ENCODE measurements at regions not wholly inside any gene's neighbourhood (a gene's known extent, or its start where the extent isn't known, plus 50 kb on each side); places are given as distances from the start of the nearest gene placed in this dataset.
A peak's percentile ranks its signal among the peaks of the same experiment; 100 is the strongest.

DNA sequence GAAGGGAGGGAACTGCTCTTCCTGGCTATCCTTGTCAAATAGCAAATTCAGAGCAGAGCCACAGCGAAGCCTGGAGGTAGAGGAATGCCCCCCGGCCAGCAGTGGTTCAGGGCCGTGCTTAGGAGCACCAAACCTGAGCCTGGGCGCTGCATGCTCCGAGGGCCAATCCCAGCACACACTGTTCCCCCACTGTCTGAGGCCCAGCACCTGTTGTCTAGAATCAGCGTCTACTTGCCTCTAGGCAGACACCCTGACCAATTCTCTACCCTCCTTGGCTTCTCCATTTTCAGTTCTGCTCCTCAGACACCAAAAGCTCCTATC is 177.6 kb upstream of the PKDCC start:
- Histone ChIP-seq H3K4me3 (ENCODE audit: low read depth in 1 of 3, low read length in 3 of 3) (no peak overlapping the region), H3K9me3 (ENCODE audit: control insufficient read depth in 2 of 2, insufficient read depth in 1 of 2, low read depth in 1 of 2, low read length in 1 of 2) (no peaks in the 10 kb centered on the region), H3K36me3 (ENCODE audit: control insufficient read depth in 3 of 3, insufficient read depth in 2 of 3, low read depth in 1 of 3, low read length in 3 of 3) (no peaks in the 10 kb centered on the region), H3K27me3 (ENCODE audit: control insufficient read depth in 3 of 3, insufficient read depth in 3 of 3, low read length in 3 of 3) (no peaks in the 10 kb centered on the region), H3K27ac (ENCODE audit: low read depth in 1 of 3, low read length in 2 of 3) (no peak overlapping the region), H3K4me1 (ENCODE audit: control insufficient read depth in 3 of 3, insufficient read depth in 2 of 3, low read depth in 1 of 3, low read length in 2 of 3) (peaks cover 0 to 26% (median 0%) of the 10 kb centered on the region in 3 donors)
- 66 to 79% (median 78%) methylated on average over 6 of the region's 6 CpGs for WGBS, 3 donors
- DNase-seq, result no peak
- no peak for FAIRE-seq

DNA sequence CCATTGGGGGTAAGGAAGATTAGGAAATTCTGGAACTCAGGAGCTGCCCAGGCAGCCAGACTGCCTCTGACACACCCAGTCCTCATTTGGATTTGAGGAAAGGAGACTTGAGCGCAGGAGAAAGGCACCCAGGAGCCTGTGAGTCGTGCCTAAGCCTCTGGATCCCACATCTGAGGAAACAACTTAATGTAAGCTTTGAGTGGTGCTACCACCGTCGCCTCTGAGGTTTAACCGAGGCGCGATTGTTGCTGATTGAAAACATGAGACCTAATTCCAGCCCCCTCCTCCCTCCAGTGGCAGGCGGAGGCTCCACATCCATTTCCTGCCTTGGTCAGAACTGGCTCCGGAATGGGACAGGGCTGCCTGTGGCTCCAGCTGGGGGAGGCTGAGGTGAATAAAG is 176.7 kb upstream of the PKDCC start:
- no peaks in the 10 kb centered on the region for H3K36me3 ChIP-seq (ENCODE audit: control insufficient read depth in 3 of 3, insufficient read depth in 2 of 3, low read depth in 1 of 3, low read length in 3 of 3)
- 53 to 77% (median 71%) methylated on average over 9 of the region's 9 CpGs for WGBS, 3 donors
- DNase-seq (no peak), FAIRE-seq (no peak)
- H3K9me3 ChIP-seq (ENCODE audit: control insufficient read depth in 2 of 2, insufficient read depth in 1 of 2, low read depth in 1 of 2, low read length in 1 of 2), result no peaks in the 10 kb centered on the region
- no peak overlapping the region for H3K27ac ChIP-seq (ENCODE audit: low read depth in 1 of 3, low read length in 2 of 3)
- no peaks in the 10 kb centered on the region for H3K27me3 ChIP-seq (ENCODE audit: control insufficient read depth in 3 of 3, insufficient read depth in 3 of 3, low read length in 3 of 3)
- no peak overlapping the region for H3K4me3 ChIP-seq (ENCODE audit: low read depth in 1 of 3, low read length in 3 of 3)
- peaks cover 0 to 26% (median 0%) of the 10 kb centered on the region in 3 donors for H3K4me1 ChIP-seq (ENCODE audit: control insufficient read depth in 3 of 3, insufficient read depth in 2 of 3, low read depth in 1 of 3, low read length in 2 of 3)

DNA sequence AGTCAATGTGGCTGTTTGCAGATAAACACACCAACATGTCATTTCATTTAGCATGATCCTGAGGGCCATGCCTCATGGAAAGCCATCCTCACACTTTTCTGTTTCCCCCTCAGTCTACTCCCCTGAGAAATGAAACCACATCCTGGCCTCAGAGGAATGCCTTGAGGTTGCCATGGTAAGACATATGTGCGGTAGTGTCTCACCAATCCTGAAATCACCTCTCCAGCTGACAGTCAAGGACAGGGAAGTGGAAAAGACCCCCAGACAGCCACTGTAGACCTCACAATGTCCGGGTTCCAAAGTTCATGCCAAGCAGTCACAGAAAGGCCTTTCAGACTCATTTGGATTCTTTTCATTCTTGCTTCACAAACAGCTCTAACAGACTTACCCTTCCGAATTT is 175.2 kb upstream of the PKDCC start:
- Histone ChIP-seq H3K27ac (ENCODE audit: low read depth in 1 of 3, low read length in 2 of 3) (no peak overlapping the region), H3K9me3 (ENCODE audit: control insufficient read depth in 2 of 2, insufficient read depth in 1 of 2, low read depth in 1 of 2, low read length in 1 of 2) (no peaks in the 10 kb centered on the region), H3K27me3 (ENCODE audit: control insufficient read depth in 3 of 3, insufficient read depth in 3 of 3, low read length in 3 of 3) (no peaks in the 10 kb centered on the region), H3K36me3 (ENCODE audit: control insufficient read depth in 3 of 3, insufficient read depth in 2 of 3, low read depth in 1 of 3, low read length in 3 of 3) (no peaks in the 10 kb centered on the region), H3K4me1 (ENCODE audit: control insufficient read depth in 3 of 3, insufficient read depth in 2 of 3, low read depth in 1 of 3, low read length in 2 of 3) (peaks cover 0 to 26% (median 0%) of the 10 kb centered on the region in 3 donors), H3K4me3 (ENCODE audit: low read depth in 1 of 3, low read length in 3 of 3) (no peak overlapping the region)
- no peak for FAIRE-seq
- DNase-seq, result no peak
- WGBS, 3 donors, result 60 to 69% (median 62%) methylated on average over 3 of the region's 3 CpGs

DNA sequence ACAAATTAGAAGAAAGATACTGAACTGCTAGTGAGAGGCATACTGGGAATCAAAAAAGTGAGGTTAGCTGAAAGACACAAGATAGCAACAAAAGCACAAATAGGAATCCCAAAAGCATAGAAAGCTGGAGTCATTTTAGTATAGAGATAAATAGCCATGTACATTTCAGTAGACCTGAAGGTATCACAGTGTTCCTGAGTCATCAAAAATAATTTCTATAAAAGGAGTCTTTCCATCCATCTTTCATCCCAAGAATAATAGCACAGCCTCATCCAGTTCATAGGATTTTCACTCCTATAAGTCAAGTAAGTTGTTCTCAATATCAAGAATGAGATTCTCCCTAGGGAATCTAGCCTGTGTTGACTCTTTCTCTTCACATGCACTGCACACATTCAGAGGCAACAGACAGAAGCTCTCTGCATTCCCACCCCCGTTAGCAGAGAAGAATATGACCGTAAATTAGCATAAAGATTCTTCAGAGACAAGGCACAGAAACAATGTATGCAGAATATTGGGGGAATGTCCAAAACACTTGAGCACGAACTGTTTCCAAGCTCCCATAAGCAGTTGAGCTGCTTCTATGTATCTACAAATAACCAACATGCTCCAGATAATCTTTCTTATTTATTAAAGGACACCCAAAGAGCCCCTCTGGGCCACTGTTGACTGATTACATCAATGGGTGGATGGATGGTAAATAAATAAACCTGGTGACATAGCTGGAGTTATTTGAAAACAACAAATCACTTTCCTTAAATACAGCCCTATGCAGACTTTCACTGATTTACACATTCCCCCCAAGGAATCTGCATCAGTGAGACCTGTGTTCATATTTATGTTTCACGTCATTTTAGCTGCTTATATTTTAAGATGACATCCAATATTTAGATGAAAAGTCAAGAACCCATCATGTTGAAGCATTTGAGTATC is 174.5 kb upstream of the PKDCC start:
- FAIRE-seq, result no peak

DNA sequence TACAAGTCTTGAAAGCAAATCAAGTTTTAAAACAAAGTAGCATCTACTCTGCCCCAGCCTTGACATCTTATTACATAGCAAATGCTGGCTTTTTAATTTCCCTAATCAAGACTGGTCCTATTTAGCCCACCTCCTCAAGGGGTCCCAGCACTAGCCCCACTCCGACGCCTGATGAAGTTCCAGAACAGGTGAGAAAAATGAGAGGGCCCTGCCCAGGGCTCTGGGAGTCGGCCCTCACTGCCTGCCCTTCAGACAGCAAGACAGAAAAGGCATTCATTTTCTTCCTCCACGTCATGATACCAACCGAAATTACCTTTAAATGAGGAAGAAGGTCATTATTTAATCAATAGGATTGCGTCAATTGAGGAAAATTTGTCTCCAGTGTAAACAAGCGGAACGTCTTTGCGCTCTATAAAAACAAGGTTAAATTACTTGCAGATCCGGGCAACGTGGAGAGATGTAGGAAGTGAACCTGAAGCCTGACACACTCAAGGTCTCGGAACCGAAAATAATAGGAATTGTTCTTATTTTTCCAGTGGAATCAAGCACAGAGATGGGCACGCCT is 170.6 kb upstream of the PKDCC start:
- FAIRE-seq (no peak), DNase-seq (peak in 1 of 2 donors; percentile 56)
- H3K36me3 ChIP-seq (ENCODE audit: control insufficient read depth in 3 of 3, insufficient read depth in 2 of 3, low read depth in 1 of 3, low read length in 3 of 3), result no peaks in the 10 kb centered on the region
- peak overlapping the region in 1 of 3 donors; percentile 46 for H3K27ac ChIP-seq (ENCODE audit: low read depth in 1 of 3, low read length in 2 of 3)
- H3K4me1 ChIP-seq (ENCODE audit: control insufficient read depth in 3 of 3, insufficient read depth in 2 of 3, low read depth in 1 of 3, low read length in 2 of 3), result peaks cover 2 to 27% (median 10%) of the 10 kb centered on the region in 3 donors
- H3K4me3 ChIP-seq (ENCODE audit: low read depth in 1 of 3, low read length in 3 of 3), result no peak overlapping the region
- WGBS, 3 donors, result 24 to 62% (median 40%) methylated on average over 14 of the region's 14 CpGs
- H3K9me3 ChIP-seq (ENCODE audit: control insufficient read depth in 2 of 2, insufficient read depth in 1 of 2, low read depth in 1 of 2, low read length in 1 of 2), result no peaks in the 10 kb centered on the region
- no peaks in the 10 kb centered on the region for H3K27me3 ChIP-seq (ENCODE audit: control insufficient read depth in 3 of 3, insufficient read depth in 3 of 3, low read length in 3 of 3)

More for the DNA sequence above, 174.5 kb upstream of the PKDCC start:
- H3K9me3 ChIP-seq (ENCODE audit: control insufficient read depth in 2 of 2, insufficient read depth in 1 of 2, low read depth in 1 of 2, low read length in 1 of 2), result no peaks in the 10 kb centered on the region
- no peaks in the 10 kb centered on the region for H3K27me3 ChIP-seq (ENCODE audit: control insufficient read depth in 3 of 3, insufficient read depth in 3 of 3, low read length in 3 of 3)
- no peak for DNase-seq
- peaks cover 0 to 29% (median 0%) of the 10 kb centered on the region in 3 donors for H3K4me1 ChIP-seq (ENCODE audit: control insufficient read depth in 3 of 3, insufficient read depth in 2 of 3, low read depth in 1 of 3, low read length in 2 of 3)
- WGBS, 3 donors, result 59 to 86% (median 80%) methylated on average over 4 of the region's 4 CpGs
- no peak overlapping the region for H3K27ac ChIP-seq (ENCODE audit: low read depth in 1 of 3, low read length in 2 of 3)
- H3K4me3 ChIP-seq (ENCODE audit: low read depth in 1 of 3, low read length in 3 of 3), result no peak overlapping the region
- H3K36me3 ChIP-seq (ENCODE audit: control insufficient read depth in 3 of 3, insufficient read depth in 2 of 3, low read depth in 1 of 3, low read length in 3 of 3), result no peaks in the 10 kb centered on the region

DNA sequence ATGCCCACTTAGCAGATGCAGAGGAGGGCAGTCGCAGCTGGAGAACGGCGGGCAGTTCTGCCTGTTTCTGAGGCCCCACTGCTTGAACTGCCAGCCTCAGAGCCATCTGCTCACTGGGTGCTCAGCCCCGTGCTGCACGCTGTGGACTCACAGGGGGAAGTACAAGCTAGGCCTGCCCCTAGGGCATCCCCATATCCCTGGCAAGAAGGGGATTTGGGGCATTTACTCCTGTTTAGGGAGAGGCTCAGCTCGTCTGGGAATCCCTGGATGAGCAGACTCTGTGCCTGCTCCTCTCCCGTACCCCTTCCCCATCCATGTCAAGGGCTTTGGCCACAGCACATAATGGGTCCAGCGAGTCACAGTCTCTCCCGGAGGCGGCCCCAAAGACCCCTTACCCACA is 169.8 kb upstream of the PKDCC start:
- DNase-seq, result no peak
- Histone ChIP-seq H3K27ac (ENCODE audit: low read depth in 1 of 3, low read length in 2 of 3) (peak overlapping the region in 1 of 3 donors; percentile 46), H3K27me3 (ENCODE audit: control insufficient read depth in 3 of 3, insufficient read depth in 3 of 3, low read length in 3 of 3) (no peaks in the 10 kb centered on the region), H3K9me3 (ENCODE audit: control insufficient read depth in 2 of 2, insufficient read depth in 1 of 2, low read depth in 1 of 2, low read length in 1 of 2) (no peaks in the 10 kb centered on the region), H3K4me3 (ENCODE audit: low read depth in 1 of 3, low read length in 3 of 3) (no peak overlapping the region), H3K36me3 (ENCODE audit: control insufficient read depth in 3 of 3, insufficient read depth in 2 of 3, low read depth in 1 of 3, low read length in 3 of 3) (no peaks in the 10 kb centered on the region), H3K4me1 (ENCODE audit: control insufficient read depth in 3 of 3, insufficient read depth in 2 of 3, low read depth in 1 of 3, low read length in 2 of 3) (peaks cover 2 to 21% (median 10%) of the 10 kb centered on the region in 3 donors)
- FAIRE-seq, result no peak
- 81 to 91% (median 85%) methylated on average over 10 of the region's 10 CpGs for WGBS, 3 donors

DNA sequence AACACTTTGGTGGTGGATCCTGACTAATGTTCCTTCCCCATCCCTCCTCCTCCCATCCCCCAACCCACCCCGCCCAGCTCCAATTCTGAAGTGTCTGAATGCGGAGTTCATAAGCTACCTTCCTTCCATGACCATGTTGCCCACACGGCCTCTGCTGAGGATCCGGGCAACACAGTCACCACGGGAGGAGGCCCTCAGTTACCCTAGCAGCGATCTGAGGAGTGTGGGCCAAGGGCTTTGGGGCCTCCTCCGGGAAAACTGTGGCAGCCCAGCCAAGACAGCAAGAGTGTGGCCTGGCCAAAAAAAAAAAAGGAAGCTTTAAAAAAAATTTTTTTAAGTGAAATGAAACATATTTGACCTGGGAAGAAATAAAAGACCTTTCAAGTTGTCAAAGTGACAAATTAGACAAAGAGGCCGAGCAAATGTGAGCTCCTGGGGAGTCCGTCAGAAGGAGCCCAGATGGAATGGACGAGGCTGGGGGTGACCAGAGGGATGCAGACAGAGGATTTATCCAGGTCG is 169.0 kb upstream of the PKDCC start:
- H3K4me1 ChIP-seq (ENCODE audit: control insufficient read depth in 3 of 3, insufficient read depth in 2 of 3, low read depth in 1 of 3, low read length in 2 of 3), result peaks cover 2 to 21% (median 10%) of the 10 kb centered on the region in 3 donors
- no peaks in the 10 kb centered on the region for H3K36me3 ChIP-seq (ENCODE audit: control insufficient read depth in 3 of 3, insufficient read depth in 2 of 3, low read depth in 1 of 3, low read length in 3 of 3)
- no peaks in the 10 kb centered on the region for H3K9me3 ChIP-seq (ENCODE audit: control insufficient read depth in 2 of 2, insufficient read depth in 1 of 2, low read depth in 1 of 2, low read length in 1 of 2)
- WGBS, 3 donors, result 55 to 71% (median 69%) methylated on average over 11 of the region's 11 CpGs
- H3K27me3 ChIP-seq (ENCODE audit: control insufficient read depth in 3 of 3, insufficient read depth in 3 of 3, low read length in 3 of 3), result no peaks in the 10 kb centered on the region
- no peak overlapping the region for H3K4me3 ChIP-seq (ENCODE audit: low read depth in 1 of 3, low read length in 3 of 3)
- H3K27ac ChIP-seq (ENCODE audit: low read depth in 1 of 3, low read length in 2 of 3), result no peak overlapping the region
- no peak for DNase-seq
- FAIRE-seq, result no peak

DNA sequence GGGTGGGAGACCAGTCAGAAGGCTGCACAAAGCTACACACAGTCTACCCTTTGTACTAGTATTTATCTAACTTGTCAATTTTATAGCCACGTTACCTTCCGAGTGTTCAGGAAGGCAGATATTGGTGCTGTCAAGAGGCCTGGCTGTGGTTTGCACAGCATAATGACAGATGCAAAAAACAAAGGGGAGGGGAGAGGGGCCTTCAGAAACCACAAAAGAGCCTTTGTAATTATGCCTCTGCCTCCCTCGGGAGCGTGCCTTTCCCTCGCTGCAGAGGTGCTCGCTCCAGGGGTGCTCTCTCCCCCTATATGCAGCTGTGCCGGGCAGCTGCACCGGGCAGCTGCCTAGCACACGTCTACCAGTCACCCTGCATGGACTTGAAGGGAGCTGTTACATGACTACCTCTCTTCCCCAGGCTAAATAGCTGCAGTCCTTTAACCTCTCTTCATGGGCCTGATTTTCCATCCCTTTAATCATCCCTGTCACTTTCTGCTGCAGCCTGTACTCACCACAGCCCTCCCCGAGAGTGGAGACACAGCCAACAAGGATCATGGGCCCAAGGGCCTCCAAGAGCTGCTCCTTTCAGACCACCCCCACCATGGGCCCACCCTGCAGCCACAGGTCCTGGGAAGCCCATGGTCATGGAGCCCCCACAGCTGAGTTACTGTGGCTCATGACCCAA is 168.4 kb upstream of the PKDCC start:
- Histone ChIP-seq H3K9me3 (ENCODE audit: control insufficient read depth in 2 of 2, insufficient read depth in 1 of 2, low read depth in 1 of 2, low read length in 1 of 2) (no peaks in the 10 kb centered on the region), H3K36me3 (ENCODE audit: control insufficient read depth in 3 of 3, insufficient read depth in 2 of 3, low read depth in 1 of 3, low read length in 3 of 3) (no peaks in the 10 kb centered on the region), H3K27ac (ENCODE audit: low read depth in 1 of 3, low read length in 2 of 3) (peak overlapping the region in 1 of 3 donors; percentile 36), H3K4me3 (ENCODE audit: low read depth in 1 of 3, low read length in 3 of 3) (no peak overlapping the region), H3K27me3 (ENCODE audit: control insufficient read depth in 3 of 3, insufficient read depth in 3 of 3, low read length in 3 of 3) (no peaks in the 10 kb centered on the region), H3K4me1 (ENCODE audit: control insufficient read depth in 3 of 3, insufficient read depth in 2 of 3, low read depth in 1 of 3, low read length in 2 of 3) (peaks cover 2 to 21% (median 10%) of the 10 kb centered on the region in 3 donors)
- FAIRE-seq (no peak), DNase-seq (peak; percentile 14 to 33)
- 19 to 30% (median 20%) methylated on average over 10 of the region's 10 CpGs for WGBS, 3 donors
